DMS 273 treated with DMSO at 0.1 percent for 48 hours (cell line): ENCODE measurements at regions not wholly inside any gene's neighbourhood (a gene's known extent, or its start where the extent isn't known, plus 50 kb on each side); places are given as distances from the start of the nearest gene placed in this dataset.

Experiments used
- DNase-seq: peaks from one replicate; lab custom pipeline; 2025; lab: John Stamatoyannopoulos, UW

DNA sequence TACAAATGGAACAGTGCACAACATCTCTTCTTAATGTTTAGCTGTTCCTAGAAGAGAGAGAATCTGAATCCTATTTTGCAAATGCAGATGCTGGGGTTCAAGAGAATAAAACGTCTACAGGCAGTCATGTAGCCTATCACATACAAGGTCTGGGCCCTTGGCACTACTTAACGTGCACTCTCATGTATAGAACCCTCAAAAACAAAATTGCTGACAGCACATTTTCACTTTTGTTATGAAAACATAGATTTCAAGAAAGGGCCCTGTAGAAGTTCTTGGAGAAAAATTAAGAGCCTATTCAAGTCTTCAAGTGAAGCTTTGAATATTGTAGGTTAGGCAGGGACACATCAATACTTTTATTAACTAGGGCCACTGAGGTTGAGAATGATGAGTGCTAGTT, 504.3 kb upstream of the FAM98A start:
- DNase-seq, result no peak

DNA sequence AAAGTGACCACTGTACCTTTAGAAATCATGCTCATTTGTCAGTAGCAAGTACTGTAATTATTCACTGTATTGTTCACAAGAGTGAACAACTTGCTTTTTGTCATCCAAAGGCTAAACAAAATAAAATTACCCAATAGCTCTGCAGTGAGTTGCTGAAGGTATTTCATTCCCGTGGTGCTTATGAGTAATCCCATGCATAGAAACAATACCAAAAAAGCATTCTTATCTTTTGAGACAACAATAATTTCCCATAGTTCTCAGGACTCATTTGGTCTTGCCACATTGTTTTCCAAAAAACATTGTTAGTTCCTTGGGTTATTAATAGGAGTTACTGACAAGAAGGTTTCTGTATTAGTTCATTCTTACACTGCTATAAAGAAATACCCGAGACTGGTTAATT, 503.2 kb upstream of the FAM98A start:
- DNase-seq, result no peak

DNA sequence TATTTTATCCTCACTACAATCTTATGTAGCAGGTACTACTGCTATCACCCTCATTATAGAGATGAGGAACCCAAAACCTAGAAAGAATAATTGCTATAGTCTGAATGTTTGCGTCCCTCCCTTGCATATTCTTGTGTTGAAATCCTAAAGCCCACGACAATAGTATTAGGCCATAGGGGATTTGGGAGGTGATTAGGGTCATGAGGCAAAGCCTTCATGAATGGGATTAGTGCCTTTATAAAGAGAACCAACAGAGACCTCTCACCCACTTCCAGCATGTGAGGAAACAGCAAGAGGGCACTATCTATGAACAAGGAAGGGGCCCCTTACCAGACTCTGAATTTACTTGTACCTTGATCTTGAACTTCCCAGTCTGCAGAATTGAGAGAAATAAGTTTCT, 500.3 kb upstream of the FAM98A start:
- DNase-seq, result no peak

DNA sequence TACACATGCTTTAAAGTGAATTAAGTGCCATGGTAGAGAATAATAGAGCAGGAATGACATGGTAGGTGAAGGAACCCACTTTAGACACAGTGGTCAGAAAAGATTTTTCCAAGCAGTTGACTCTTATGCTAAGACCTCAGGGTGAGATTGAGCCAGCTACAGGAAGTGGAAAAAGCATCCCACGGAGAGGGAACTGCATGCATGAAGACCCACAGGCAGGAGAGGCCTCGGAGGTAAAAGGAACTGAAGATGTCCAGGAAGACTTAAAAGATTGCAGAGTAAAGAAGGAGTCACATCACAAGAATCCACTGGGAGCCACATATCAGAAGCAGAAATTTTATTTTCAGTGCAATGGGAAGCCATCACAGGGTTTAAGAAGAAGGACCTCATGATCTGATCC, 499.2 kb upstream of the FAM98A start:
- no peak for DNase-seq

DNA sequence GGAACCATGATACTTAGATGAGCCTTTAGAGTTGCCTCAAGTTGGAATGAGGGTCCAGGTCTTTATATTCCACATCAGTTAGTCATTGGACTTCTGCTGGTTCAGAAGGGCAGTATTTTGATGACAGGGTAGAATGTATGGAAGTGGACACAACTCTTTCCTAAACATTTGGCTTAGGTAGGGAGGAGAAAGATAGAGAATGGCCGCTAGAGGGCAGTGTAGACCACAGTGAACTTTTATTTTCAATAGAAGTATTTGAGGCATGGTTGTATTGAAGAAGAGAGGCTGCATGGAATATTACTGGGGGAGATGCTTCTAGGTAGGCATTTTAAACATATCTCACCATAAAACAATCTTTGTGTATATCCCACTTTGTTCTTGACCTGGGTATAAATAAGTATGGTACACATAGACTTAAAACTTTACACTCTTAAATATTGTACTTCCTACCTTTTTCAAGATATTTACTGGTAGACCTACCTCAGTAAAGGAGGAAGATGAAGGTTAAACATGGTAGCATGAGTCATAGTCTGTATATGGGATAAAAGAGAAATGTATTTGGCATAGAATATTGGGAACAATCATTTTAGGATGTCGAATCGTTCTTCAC, 497.6 kb upstream of the FAM98A start:
- peak; percentile 9 for DNase-seq

DNA sequence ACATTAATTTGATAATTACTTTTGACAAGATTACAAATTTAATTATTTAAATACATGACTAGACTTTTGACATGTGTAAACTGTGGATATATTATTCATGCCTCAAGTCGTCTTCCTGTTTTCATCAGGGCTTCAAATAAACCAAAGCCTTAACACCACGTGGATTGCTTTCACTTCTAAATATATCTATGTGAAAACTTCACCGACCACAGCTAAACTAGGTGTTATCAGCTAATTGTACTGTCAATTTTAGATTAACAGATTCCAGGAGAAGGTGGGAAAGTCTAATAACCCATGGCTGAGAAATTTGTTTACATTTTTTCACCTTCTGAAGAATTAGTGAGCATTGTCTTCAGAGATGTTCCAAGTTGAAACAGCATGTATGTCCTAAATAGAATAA, 494.7 kb upstream of the FAM98A start:
- no peak for DNase-seq

DNA sequence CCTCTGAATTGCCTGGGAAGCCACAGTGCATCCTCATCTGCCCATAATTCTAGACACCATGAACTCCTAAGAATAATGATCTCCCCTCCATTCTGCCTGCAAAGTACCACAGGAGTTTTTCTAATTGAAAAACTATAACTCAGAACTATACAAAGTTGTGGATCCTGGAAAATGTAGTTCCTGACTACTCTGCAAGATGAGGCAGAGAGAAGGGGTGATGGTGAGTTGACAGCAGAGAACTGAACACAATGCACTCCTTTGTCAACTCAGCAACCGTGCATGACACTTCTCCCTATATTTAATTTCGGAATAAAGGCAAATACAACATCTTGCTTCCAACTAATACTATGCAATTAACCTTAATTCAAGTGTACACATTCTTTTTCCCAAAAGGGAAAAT, 471.1 kb upstream of the FAM98A start:
- DNase-seq, result no peak

DNA sequence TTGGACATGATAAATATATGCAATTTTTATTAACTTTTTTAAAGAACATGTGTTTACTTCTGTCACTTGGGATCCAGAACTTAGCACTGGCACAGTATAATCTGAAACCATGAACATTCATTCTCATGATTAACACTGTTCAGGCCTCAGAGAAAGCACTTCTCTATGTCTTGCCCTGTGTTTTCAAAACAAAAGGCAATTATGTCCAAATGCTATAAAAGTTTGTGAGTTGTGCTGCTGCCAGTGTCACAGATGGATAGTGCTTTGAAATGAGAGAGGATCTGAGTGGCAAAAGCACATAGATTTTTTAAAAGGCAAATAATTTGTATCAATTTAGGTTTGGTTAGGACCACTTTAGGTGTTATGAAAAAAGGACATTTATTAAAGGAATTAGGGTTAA, 470.5 kb upstream of the FAM98A start:
- DNase-seq, result no peak

DNA sequence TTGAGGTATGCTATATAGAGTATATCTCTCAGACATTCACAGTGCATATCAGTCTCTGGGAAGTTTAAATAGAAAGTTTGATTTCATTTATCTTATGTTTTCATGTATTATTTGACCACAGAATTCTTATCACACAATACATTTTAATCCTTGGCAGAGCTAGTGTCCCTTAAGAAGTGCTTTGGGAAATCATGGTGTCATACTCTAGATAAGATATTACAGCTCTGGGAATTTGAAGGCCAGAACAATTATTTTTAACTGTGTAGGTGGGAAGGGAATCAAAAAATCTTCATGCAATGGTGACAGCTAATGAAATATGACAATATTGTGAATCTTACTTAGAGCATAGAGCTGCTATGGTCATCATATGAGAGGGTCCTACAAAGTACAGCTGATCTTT, 451.3 kb upstream of the FAM98A start:
- no peak for DNase-seq

DNA sequence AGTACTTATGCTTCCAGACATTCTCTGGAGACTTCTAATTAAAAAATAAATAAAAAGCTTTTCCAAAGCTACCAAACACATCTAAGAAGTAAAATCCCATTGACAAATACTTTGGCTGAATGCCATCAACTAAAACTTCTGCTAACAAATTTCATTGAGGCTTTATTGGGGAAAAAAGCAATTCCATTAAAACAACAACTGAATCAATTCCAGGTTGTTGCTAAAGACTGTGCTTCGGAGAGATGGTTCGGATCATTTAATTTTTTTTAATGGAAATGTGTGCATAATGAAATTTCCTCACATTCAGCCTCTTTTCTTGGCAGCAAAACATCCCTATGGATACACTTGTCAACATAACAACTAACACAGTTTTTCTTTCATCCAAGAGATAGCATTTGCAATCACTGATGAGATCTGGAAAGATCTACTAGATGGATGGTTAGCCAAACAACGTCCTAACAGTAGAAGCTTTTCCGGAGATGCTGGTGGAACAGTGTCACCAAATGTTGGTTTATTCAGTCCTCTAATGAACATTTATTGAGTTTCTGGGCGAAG, 446.1 kb upstream of the FAM98A start:
- DNase-seq, result no peak

DNA sequence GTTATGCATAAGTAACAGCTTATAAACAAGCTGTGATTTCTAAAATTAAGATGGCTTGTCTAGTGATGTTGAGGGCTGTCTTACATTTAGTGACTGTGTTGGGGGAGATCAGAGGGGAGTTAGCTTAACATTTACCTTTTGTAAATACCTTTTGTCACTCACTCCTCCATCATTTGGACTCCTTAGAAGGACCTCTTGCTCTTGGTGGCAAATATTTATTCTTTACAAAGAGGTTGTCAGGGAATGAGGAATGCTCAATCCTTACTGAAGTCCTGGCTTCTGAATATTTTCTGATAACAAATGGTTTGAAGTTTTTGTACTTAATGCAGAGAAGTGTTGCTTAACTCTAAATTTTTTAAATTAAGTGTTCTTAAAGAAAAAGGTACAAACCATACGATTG, 438.8 kb upstream of the FAM98A start:
- DNase-seq, result no peak

DNA sequence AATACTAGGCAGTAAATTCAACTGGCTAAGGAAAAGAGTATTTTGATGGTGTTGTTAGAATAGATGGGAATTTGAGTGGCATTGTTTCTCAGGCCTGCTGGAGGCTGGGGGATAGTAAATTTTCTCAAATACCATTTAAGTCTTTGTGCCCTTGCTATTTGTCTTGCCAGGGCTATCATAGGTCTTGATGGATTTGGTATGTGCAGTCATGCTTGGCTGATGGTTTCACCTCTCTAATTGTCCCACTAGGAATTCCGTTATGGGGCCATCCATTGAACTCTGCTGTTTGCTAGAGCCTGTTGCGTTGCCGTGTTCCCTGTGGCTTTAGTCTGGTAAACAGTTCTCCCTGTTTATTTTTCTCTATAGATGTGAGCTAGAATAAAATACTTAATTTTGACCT, 438.1 kb upstream of the FAM98A start:
- DNase-seq, result no peak

DNA sequence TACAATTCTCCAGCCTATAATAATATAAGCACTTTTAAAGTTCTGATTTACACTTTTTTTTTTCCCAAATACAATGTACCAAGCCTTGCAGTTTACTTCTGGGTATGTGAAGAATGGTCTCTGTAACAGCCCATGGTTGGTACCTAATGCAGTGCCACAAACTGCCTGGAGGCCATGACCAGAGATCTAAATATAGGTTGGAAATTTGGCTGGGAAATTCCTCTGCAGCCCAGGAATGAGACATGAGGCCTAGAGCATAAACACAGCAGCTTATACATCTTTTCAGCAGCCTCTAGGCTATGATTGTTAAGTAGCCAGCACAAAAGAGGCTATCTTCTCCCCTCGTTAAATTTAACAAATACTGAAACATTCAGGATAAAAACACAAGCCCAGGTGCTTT, 432.0 kb upstream of the FAM98A start:
- DNase-seq, result no peak

DNA sequence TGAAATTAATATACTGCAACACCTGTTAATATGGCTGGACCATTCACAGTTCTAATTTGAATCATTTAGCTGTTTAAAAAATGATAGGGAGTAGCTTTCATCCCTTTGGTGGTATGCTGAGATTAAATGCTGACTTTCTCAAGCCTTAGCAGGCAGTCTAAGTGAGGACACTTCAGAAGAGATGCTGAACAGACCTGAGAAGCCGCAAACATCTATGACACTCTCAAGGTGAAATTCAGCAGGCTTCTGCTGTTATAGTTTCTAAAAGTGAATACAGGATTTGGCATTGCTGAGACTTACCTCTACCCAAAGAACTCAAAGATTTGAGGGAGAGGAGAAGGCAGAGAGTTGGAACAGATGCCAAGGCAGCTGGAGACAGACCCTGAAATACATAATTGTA, 431.2 kb upstream of the FAM98A start:
- no peak for DNase-seq

DNA sequence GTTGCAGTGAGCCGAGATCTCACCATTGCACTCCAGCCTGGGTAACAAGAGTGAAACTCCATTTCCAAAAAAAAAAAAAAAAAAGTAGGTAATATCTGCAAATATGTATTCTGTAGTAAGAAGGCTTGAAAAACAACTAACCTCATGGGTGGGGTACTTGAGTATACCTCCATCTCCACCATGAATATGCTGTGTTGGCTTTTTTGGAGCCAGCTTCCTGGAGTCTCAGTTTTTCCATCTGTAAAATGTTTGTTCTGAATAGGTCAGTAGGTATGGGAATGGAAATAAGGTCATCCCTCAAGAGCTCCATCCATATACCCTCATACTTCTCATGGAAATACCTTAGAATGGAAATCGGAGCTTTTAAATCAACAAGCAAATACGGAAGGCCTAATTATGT, 430.0 kb upstream of the FAM98A start:
- no peak for DNase-seq

DNA sequence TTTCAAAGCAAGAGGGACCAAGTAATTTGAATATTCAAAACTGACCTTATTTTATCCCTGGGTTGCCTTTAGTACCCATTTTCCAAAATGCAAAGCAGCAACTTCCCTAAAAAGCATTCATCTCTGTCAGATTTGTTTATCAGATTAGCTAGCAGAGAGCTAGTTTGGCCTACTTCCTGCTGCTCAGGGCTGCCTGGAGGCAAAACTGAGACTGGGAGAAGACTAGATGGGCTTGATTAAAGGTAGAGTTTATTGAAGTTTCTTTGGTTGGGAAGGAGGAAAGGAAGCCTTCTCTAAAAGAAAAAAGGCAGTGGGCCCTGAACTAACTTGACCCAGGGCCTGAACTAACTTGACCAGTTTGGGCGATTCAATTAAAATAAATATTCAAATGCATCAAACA, 426.1 kb upstream of the FAM98A start:
- DNase-seq, result no peak

DNA sequence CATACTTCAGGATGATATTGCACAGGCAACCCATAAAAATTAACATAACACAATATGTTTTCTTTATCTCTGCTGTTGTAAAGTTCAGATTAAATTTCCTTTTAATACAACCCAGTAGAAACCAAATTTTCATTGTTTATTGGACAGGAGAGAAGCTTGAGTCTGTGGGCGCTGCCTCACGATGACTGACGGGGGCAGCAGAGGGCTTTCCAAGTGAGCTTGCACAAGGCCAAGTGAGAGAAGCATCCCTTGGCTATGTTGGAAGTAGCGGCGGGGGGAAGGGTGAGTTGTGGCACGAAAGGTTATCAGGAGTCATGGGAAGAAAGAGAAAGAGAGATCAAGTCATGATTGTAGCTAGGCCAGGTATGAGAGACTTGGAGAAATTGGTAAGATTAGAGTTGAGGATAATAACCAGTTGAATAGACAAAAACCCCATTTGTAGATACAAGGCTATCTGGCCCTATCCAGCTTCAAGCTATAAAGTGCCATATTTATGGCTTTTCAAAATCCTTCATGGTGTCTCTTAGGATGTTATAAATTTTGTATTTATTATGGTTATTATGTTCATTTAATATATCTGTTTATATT, 413.7 kb upstream of the FAM98A start:
- peak; percentile 2 for DNase-seq

DNA sequence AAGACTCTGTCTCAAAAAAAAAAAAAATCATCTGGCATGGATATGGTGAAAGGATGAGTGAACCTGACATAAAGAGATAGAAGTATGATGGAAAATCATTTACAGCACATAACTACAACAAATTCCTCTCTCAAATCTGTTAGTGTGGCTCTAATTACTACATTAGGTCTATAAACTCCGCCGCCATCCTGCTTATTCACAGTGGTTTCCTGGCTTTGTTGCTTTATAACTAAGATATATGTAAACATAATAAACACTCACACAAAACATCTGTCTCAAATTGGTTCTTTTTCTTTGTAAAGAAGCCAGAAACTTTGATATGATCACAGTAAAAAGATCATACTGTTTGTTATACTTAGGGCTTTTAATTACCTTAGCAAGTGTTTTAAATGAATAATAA, 412.6 kb upstream of the FAM98A start:
- no peak for DNase-seq

DNA sequence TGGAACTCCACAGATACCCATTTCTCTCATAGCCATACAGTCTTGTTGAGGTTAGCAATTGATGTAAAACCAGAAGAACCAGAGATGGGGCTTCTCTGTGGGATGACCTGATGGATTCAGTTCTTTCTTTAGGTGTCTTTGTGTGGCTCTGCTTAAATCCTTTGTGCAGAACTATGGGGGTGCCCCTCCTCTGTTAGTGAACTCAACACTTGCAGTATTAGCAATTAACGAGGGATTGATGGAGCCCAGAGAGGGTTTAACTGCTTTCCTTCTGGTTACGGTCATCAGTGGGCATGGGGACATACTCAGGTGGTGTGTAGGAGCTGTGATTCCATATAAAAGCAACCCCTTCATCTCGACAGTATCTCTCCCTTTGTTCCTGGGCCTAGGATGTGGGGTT, 406.8 kb upstream of the FAM98A start:
- no peak for DNase-seq

DNA sequence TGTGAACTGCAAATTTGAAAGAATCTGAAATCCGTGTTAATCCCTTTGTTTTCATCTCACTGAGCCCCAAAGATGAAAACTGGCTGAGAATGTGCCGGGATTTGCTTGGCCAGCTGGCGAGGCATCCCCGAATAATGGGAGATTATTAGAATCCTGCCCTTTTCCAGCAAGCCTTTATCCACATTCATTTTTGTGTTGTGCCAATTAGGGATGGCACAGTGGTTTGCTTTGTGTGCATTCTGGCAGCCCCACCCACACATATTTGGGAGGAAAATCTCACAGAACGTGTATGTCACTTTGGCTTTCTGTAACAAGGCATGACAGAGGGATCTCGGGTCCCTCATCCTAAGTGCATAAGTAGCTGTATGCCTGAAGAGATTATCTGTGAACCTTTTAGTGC, 405.8 kb upstream of the FAM98A start:
- no peak for DNase-seq

DNA sequence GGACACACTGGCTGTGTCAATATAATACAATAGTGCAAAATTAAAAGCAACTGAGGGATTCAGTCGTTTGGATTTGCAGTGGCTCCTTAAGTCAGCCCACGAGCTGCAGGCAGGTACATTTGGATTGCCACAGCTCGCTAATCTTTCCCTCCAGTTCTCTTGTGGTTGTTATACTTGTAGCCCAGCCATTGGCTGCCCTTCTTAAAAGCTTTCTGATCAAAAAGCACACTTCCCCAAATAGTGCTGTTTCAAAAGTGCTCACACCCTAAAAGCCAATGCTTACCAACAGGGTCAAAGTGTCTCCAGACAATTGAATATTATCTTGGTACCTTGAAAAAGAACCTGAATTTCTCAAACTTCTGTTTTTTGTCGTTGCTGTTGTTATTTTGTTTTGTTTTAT, 404.7 kb upstream of the FAM98A start:
- DNase-seq, result no peak

DNA sequence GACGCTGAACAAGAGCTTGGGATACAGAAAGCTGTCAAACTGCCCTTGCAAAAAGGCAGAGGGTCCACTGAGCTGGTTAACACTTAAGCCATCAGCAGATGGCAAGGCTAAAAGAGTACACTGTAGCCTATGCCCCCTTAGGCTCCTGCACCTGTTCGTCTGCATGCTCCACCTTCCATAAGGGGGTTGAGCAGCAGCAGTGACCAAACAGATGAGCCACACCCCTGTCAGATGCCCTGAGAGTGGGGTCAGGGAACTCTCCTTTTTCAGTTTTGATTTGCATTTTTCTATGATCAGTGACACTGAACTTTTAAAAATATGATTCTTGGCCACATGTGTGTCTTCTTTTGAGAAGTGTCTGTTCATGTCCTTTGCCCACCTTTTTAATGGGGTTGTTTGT, 402.5 kb upstream of the FAM98A start:
- DNase-seq, result no peak

DNA sequence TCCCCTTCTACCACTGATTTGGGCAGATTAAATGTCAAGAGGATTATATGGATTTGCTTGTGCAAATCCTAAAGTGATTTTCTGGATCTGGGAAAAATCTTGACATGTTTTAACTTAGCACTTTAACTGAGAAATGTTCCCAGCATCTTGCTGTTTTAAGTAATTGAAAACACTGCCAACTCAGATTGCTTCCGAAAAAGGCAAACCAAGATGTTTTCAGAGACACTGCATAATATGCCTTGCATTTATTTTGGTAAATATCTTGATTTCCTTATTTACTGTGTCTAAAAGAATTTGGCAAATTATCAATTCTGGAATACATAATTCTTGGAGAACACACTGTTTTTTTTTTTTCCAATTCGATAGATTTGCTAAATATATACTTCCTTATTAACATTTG, 385.0 kb upstream of the FAM98A start:
- DNase-seq, result no peak

DNA sequence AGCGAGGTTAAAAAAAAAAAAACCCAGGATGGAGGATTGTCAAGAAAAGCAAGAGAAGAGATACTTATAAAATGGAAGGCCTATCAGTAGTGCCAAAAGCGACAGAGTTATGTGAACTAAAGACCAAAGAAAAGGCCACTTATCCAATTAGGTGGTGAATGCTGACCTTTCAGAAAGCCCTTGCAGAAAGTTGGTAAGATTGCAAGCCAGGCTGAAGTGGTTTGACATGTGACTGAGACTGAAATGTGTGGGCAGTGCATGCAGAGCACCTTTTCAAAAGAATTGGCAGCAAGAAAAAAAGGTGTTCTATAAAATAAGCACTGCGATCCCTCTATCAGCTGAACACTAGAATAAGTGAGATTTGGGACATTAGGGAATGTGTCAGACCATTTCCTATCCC, 379.4 kb upstream of the FAM98A start:
- no peak for DNase-seq
